ENCODE measurements at regions not wholly inside any gene's neighbourhood (a gene's known extent, or its start where the extent isn't known, plus 50 kb on each side); places are given as distances from the start of the nearest gene placed in this dataset.

GRCh38 chr6:88491266-88491880 is 325.2 kb upstream of the CNR1 start:
- H3K27ac ChIP-seq = no peak overlapping the region
- no peak overlapping the region for H3K4me2 ChIP-seq (ENCODE audit: low read length)
- H3K27me3 ChIP-seq (ENCODE audit: control insufficient read depth, insufficient read depth, low read length) = no peaks in the 10 kb centered on the region
- H2AFZ ChIP-seq = no peak overlapping the region
- no peak for TF ChIP-seq CTCF (IDR thresholded peaks at IDR 0.05)
- H3K4me3 ChIP-seq (ENCODE audit: low read depth, low read length) = no peak overlapping the region
- no peaks in the 10 kb centered on the region for H3K9me3 ChIP-seq (ENCODE audit: control insufficient read depth, low read length)
- no peaks in the 10 kb centered on the region for H3K4me1 ChIP-seq
- H3K36me3 ChIP-seq (ENCODE audit: control insufficient read depth, insufficient read depth, low read length) = no peaks in the 10 kb centered on the region
- no peaks in the 10 kb centered on the region for H3K79me2 ChIP-seq
- no peak overlapping the region for H3K9ac ChIP-seq

- H3K27me3 ChIP-seq (ENCODE audit: control insufficient read depth, insufficient read depth, low read length) = no peaks in the 10 kb centered on the region
- H3K9me3 ChIP-seq (ENCODE audit: control insufficient read depth, low read length) = no peaks in the 10 kb centered on the region
- no peak overlapping the region for H3K27ac ChIP-seq
- H3K4me3 ChIP-seq (ENCODE audit: low read depth, low read length) = no peak overlapping the region
- H3K36me3 ChIP-seq (ENCODE audit: control insufficient read depth, insufficient read depth, low read length) = no peaks in the 10 kb centered on the region
- no peak overlapping the region for H3K9ac ChIP-seq
- H3K79me2 ChIP-seq = no peaks in the 10 kb centered on the region
- H3K4me1 ChIP-seq = no peaks in the 10 kb centered on the region
- TF ChIP-seq CTCF (IDR thresholded peaks at IDR 0.05) = no peak
- no peak overlapping the region for H2AFZ ChIP-seq
- H3K4me2 ChIP-seq (ENCODE audit: low read length) = no peak overlapping the region
Observed at GRCh38 chr6:88490908-88491264, 324.7 kb upstream of the CNR1 start.

- Histone ChIP-seq H3K27me3 (ENCODE audit: control insufficient read depth, insufficient read depth, low read length) (no peaks in the 10 kb centered on the region), H3K4me1 (no peaks in the 10 kb centered on the region), H3K36me3 (ENCODE audit: control insufficient read depth, insufficient read depth, low read length) (no peaks in the 10 kb centered on the region), H3K4me2 (ENCODE audit: low read length) (no peak overlapping the region), H3K27ac (no peak overlapping the region), H2AFZ (no peak overlapping the region), H3K9me3 (ENCODE audit: control insufficient read depth, low read length) (no peaks in the 10 kb centered on the region), H3K9ac (no peak overlapping the region), H3K4me3 (ENCODE audit: low read depth, low read length) (no peak overlapping the region), H3K79me2 (no peaks in the 10 kb centered on the region)
- no peak for TF ChIP-seq CTCF (IDR thresholded peaks at IDR 0.05)
Observed at GRCh38 chr6:88490195-88490907, 324.2 kb upstream of the CNR1 start.

GRCh38 chr6:88483424-88483823 is 317.3 kb upstream of the CNR1 start:
- Histone ChIP-seq H2AFZ (no peak overlapping the region), H3K9me3 (ENCODE audit: control insufficient read depth, low read length) (no peaks in the 10 kb centered on the region), H3K4me3 (ENCODE audit: low read depth, low read length) (no peak overlapping the region), H3K27ac (no peak overlapping the region), H3K4me2 (ENCODE audit: low read length) (no peak overlapping the region), H3K9ac (no peak overlapping the region), H3K4me1 (no peaks in the 10 kb centered on the region), H3K36me3 (ENCODE audit: control insufficient read depth, insufficient read depth, low read length) (no peaks in the 10 kb centered on the region), H3K79me2 (no peaks in the 10 kb centered on the region), H3K27me3 (ENCODE audit: control insufficient read depth, insufficient read depth, low read length) (no peaks in the 10 kb centered on the region)
- TF ChIP-seq CTCF (IDR thresholded peaks at IDR 0.05) = no peak

- Histone ChIP-seq H3K36me3 (ENCODE audit: control insufficient read depth, insufficient read depth, low read length) (no peaks in the 10 kb centered on the region), H3K9ac (no peak overlapping the region), H3K4me3 (ENCODE audit: low read depth, low read length) (no peak overlapping the region), H3K4me2 (ENCODE audit: low read length) (no peak overlapping the region), H3K4me1 (no peaks in the 10 kb centered on the region), H3K27me3 (ENCODE audit: control insufficient read depth, insufficient read depth, low read length) (no peaks in the 10 kb centered on the region), H3K79me2 (no peaks in the 10 kb centered on the region), H2AFZ (no peak overlapping the region), H3K9me3 (ENCODE audit: control insufficient read depth, low read length) (no peaks in the 10 kb centered on the region), H3K27ac (no peak overlapping the region)
- no peak for TF ChIP-seq CTCF (IDR thresholded peaks at IDR 0.05)
Observed at GRCh38 chr6:88482465-88482864, 316.3 kb upstream of the CNR1 start.
